ENCODE measurements at regions not wholly inside any gene's neighbourhood (a gene's known extent, or its start where the extent isn't known, plus 50 kb on each side); places are given as distances from the start of the nearest gene placed in this dataset.
"Not testable (repeated sequence)": the region's sequence is repeated elsewhere in the genome, so short reads cannot be mapped to it uniquely, and the experiment has no call there.

GRCh38 chr15:44831409-44831741 lies 95.0 kb downstream of the TRIM69 start:
- TF ChIP-seq CTCF, POLR2AphosphoS5 (IDR thresholded peaks at IDR 0.05): not testable (repeated sequence)

Measured in breast epithelium (tissue), 3 donors.